GM23338 (cell line): ENCODE measurements at regions not wholly inside any gene's neighbourhood (a gene's known extent, or its start where the extent isn't known, plus 50 kb on each side); places are given as distances from the start of the nearest gene placed in this dataset.
"Not testable (repeated sequence)": the region's sequence is repeated elsewhere in the genome, so short reads cannot be mapped to it uniquely, and the experiment has no call there.

Source experiments
- CREB1 ChIP-seq: fragments of 250-450 bp; sonication (Bioruptor Pico); IDR thresholded peaks from 2 replicates; pipeline ENCODE4 v1.5.0; 2020; ENCODE audit warnings: low read depth, mild to moderate bottlenecking, moderate library complexity
- EZH2 ChIP-seq: fragments of 200-600 bp; sonication (generic); IDR thresholded peaks from one replicate; pipeline ENCODE4 v1.8.0; 2017; ENCODE audit warnings: antibody characterized with exemption, mild to moderate bottlenecking, low read depth; ENCODE audit not compliant: unreplicated experiment
- EZH2phosphoT487 ChIP-seq: fragments of 200-600 bp; sonication (generic); IDR thresholded peaks from one replicate; pipeline ENCODE4 v1.8.1; 2018; ENCODE audit warnings: antibody characterized with exemption; ENCODE audit not compliant: unreplicated experiment
- JUNB ChIP-seq: IDR thresholded peaks from one replicate; pipeline ENCODE4 v1.6.1; 2016; ENCODE audit warnings: antibody characterized with exemption; ENCODE audit not compliant: unreplicated experiment
- NANOG ChIP-seq: IDR thresholded peaks from 2 replicates; pipeline ENCODE4 v1.6.1; 2016; ENCODE audit warnings: antibody characterized with exemption, borderline replicate concordance
- POLR2AphosphoS5 ChIP-seq: IDR thresholded peaks from 2 replicates; pipeline ENCODE4 v1.6.1; 2016; ENCODE audit warnings: antibody characterized with exemption, low read depth
- ZNF114 ChIP-seq: fragments of 250-450 bp; sonication (Bioruptor Pico); IDR thresholded peaks from 2 replicates; pipeline ENCODE4 v1.5.0; 2020; ENCODE audit warnings: mild to moderate bottlenecking, moderate library complexity
- ZNF331 ChIP-seq: fragments of 250-450 bp; sonication (Bioruptor Pico); IDR thresholded peaks from 2 replicates; pipeline ENCODE4 v1.5.0; 2020; ENCODE audit warnings: low read depth, mild to moderate bottlenecking, moderate library complexity
- TF ChIP-seq, protein P1 (sequence below), 2 experiments: fragments of 200-600 bp in 1 of 2; sonication (generic) in 1 of 2; conservative IDR thresholded peaks; 2 replicates each; pipeline versions ENCODE4 v1.5.1 to v1.6.1; 2016 to 2017; ENCODE audit warnings: antibody characterized with exemption in 2 of 2, low read depth in 2 of 2, mild to moderate bottlenecking in 2 of 2, moderate library complexity in 1 of 2
- TF ChIP-seq, protein P2 (sequence below): IDR thresholded peaks from one replicate; pipeline ENCODE4 v1.6.1; 2018; ENCODE audit warnings: antibody characterized with exemption; ENCODE audit not compliant: unreplicated experiment
- TF ChIP-seq, protein P3 (sequence below): IDR thresholded peaks from 2 replicates; pipeline ENCODE4 v1.6.1; 2016; ENCODE audit warnings: antibody characterized with exemption

DNA sequence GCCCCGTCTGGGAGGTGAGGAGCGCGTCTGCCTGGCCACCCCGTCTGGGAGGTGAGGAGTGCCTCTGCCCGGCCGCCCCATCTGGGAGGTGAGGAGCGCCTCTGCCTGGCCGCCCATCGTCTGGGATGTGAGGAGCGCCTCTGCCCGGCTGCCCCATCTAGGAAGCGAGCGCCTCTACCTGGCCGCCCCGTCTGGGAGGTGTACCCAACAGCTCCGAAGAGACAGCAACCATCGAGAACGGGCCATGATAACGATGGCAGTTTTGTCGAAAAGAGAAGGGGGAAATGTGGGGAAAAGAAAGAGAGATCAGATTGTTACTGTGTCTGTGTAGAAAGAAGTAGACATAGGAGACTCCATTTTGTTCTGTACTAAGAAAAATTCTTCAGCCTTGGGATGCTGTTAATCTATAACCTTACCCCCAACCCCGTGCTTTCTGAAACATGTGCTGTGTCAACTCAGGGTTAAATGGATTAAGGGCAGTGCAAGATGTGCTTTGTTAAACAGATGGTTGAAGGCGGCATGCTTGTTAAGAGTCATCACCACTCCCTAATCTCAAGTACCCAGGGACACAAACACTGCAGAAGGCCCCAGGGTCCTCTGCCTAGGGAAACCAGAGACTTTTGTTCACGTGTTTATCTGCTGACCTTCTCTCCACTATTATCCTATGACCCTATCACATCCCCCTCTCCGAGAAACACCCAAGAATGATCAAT lies 137.0 kb upstream of the PALMD start:
- not testable (repeated sequence) for TF ChIP-seq CREB1; EZH2phosphoT487; ZNF331 (CRISPR knock-in tag); EZH2; POLR2AphosphoS5; NANOG; JUNB; ZNF114 (CRISPR knock-in tag)
- TF ChIP-seq, protein P1, sequence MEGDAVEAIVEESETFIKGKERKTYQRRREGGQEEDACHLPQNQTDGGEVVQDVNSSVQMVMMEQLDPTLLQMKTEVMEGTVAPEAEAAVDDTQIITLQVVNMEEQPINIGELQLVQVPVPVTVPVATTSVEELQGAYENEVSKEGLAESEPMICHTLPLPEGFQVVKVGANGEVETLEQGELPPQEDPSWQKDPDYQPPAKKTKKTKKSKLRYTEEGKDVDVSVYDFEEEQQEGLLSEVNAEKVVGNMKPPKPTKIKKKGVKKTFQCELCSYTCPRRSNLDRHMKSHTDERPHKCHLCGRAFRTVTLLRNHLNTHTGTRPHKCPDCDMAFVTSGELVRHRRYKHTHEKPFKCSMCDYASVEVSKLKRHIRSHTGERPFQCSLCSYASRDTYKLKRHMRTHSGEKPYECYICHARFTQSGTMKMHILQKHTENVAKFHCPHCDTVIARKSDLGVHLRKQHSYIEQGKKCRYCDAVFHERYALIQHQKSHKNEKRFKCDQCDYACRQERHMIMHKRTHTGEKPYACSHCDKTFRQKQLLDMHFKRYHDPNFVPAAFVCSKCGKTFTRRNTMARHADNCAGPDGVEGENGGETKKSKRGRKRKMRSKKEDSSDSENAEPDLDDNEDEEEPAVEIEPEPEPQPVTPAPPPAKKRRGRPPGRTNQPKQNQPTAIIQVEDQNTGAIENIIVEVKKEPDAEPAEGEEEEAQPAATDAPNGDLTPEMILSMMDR (conservative IDR thresholded peaks at IDR 0.05; ENCODE audit: low read depth in 2 of 2) = not testable (repeated sequence)
- TF ChIP-seq, protein P2, sequence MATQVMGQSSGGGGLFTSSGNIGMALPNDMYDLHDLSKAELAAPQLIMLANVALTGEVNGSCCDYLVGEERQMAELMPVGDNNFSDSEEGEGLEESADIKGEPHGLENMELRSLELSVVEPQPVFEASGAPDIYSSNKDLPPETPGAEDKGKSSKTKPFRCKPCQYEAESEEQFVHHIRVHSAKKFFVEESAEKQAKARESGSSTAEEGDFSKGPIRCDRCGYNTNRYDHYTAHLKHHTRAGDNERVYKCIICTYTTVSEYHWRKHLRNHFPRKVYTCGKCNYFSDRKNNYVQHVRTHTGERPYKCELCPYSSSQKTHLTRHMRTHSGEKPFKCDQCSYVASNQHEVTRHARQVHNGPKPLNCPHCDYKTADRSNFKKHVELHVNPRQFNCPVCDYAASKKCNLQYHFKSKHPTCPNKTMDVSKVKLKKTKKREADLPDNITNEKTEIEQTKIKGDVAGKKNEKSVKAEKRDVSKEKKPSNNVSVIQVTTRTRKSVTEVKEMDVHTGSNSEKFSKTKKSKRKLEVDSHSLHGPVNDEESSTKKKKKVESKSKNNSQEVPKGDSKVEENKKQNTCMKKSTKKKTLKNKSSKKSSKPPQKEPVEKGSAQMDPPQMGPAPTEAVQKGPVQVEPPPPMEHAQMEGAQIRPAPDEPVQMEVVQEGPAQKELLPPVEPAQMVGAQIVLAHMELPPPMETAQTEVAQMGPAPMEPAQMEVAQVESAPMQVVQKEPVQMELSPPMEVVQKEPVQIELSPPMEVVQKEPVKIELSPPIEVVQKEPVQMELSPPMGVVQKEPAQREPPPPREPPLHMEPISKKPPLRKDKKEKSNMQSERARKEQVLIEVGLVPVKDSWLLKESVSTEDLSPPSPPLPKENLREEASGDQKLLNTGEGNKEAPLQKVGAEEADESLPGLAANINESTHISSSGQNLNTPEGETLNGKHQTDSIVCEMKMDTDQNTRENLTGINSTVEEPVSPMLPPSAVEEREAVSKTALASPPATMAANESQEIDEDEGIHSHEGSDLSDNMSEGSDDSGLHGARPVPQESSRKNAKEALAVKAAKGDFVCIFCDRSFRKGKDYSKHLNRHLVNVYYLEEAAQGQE = not testable (repeated sequence)
- TF ChIP-seq, protein P3, sequence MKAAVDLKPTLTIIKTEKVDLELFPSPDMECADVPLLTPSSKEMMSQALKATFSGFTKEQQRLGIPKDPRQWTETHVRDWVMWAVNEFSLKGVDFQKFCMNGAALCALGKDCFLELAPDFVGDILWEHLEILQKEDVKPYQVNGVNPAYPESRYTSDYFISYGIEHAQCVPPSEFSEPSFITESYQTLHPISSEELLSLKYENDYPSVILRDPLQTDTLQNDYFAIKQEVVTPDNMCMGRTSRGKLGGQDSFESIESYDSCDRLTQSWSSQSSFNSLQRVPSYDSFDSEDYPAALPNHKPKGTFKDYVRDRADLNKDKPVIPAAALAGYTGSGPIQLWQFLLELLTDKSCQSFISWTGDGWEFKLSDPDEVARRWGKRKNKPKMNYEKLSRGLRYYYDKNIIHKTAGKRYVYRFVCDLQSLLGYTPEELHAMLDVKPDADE = not testable (repeated sequence)
